Ishikawa (cell line): ENCODE measurements at regions not wholly inside any gene's neighbourhood (a gene's known extent, or its start where the extent isn't known, plus 50 kb on each side); places are given as distances from the start of the nearest gene placed in this dataset.

Experiments used
- CREB1 ChIP-seq: IDR thresholded peaks from 2 replicates; pipeline ENCODE4 v1.6.1; 2012; ENCODE audit warnings: low read depth
- NFIC ChIP-seq: IDR thresholded peaks from 2 replicates; pipeline ENCODE4 v1.6.1; 2012
- YY1 ChIP-seq: IDR thresholded peaks from 2 replicates; pipeline ENCODE4 v1.6.1; 2012; ENCODE audit warnings: low read depth

GRCh38 chr13:34757441-34757840 lies 184.6 kb upstream of the NBEA start:
- TF ChIP-seq YY1: no peak
- no peak for TF ChIP-seq NFIC
- no peak for TF ChIP-seq CREB1
